Retinal pigment epithelial cell (primary cell): ENCODE measurements at regions not wholly inside any gene's neighbourhood (a gene's known extent, or its start where the extent isn't known, plus 50 kb on each side); places are given as distances from the start of the nearest gene placed in this dataset.

Experiments
- DNase-seq: peaks from one replicate; pipeline ENCODE4 v3.0.0-alpha.2; 2010; ENCODE audit warnings: low read depth
- H3K4me3 ChIP-seq: 2 replicates; pipeline ENCODE4 v1.5.1; 2011; ENCODE audit warnings: mild to moderate bottlenecking, low read length, control low read depth, moderate library complexity
- CTCF ChIP-seq: conservative IDR thresholded peaks from 2 replicates; pipeline ENCODE4 v1.5.1; 2011; ENCODE audit warnings: low read depth, low read length, control low read depth, inconsistent platforms

DNA sequence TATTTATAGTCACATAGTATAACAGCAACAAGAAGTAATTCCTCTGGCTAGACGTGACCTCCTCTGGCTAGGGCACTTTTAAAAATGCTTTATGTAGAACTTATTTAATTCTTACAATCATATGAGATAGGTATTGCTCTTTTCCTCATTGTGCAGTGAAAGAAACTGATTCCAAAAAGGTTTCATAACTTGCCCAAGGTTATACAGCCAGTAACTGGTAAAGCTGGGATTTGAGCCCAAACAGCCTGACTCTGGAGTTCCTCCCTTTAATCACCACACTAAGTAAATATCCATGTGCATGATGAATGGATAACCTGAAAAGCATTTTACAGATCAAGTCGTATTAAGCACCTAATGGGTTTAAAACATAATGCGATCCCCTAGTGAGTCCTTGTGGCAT, 214.6 kb downstream of the PRL start:
- no peak for TF ChIP-seq CTCF
- DNase-seq, result peak; percentile 77

DNA sequence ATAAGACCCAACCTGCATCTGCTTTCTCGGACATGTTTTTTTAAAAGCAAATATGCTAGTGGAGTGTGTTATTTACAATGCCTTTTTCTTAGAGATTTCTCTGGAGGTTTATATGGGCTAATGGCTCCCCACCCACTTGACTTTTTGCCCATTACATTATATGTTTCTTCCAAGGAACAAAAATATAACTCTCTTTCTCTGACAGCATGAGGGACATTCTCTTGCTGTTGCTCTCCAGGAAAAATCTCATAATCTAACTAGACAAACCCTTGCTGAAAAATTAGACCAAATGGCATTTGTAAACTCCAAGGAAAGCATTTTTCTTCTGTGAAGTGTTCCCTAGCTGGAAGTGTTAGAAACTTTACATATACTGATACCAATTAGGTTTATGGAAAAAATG, 213.7 kb downstream of the PRL start:
- TF ChIP-seq CTCF, result no peak
- H3K4me3 ChIP-seq, result no peak overlapping the region
- DNase-seq, result no peak

More for the DNA sequence above, 214.6 kb downstream of the PRL start:
- H3K4me3 ChIP-seq, result no peak overlapping the region

GRCh38 chr6:22087960-22088706, 208.7 kb downstream of the PRL start:
- no peak for DNase-seq
- H3K4me3 ChIP-seq, result no peak overlapping the region
- TF ChIP-seq CTCF, result no peak

DNA sequence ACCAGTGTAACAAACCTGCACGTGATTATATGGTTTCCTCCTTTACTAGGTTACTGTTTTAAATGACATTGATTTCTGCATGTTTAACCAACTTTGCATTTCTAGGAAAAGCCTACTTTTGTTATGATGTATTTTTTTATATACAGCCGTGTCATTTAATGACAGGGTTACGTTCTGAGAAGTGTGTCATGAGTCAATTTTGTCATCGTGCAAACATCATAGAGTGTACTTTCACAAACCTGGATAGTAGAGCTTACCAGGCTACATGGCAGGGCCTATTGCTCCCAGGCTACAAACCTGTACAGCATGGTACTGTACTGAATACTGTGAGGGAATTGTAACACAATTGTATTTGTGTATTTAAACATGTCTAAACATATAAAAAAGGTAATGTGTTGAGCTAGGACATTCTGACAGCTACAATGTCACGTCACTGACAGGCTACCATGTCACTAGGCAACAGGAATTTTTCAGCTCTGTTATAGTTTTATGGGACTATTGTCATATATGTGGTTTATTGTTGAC, 205.3 kb downstream of the PRL start:
- H3K4me3 ChIP-seq, result no peak overlapping the region
- no peak for DNase-seq
- TF ChIP-seq CTCF, result no peak

GRCh38 chr6:22095836-22096235, 201.0 kb downstream of the PRL start:
- no peak for DNase-seq
- no peak for TF ChIP-seq CTCF
- H3K4me3 ChIP-seq, result no peak overlapping the region

- TF ChIP-seq CTCF, result no peak
- no peak overlapping the region for H3K4me3 ChIP-seq
- peak; percentile 24 for DNase-seq
Measured at GRCh38 chr6:22098601-22099031, 198.2 kb downstream of the PRL start.

DNA sequence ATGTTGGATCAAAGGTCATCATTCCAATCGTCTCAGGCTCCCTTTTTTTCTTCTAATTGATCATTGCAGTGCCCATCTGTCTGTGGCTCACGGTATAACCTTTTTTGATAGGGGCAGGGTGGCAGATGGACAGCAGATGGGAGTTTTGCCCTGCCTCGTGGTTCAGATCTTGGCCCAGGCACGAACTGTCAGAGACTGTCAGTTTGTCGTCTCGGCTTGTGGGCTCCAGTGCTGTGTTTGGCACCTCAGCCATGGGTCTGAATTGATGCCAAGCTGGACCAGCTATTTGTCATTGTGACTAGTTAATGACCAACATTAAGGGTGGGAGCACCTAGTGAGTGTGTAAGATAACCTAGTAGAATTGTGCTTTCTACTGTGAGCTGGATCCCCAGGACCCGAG, 197.6 kb downstream of the PRL start:
- DNase-seq, result no peak
- no peak for TF ChIP-seq CTCF
- no peak overlapping the region for H3K4me3 ChIP-seq
